ACC112 (cell line): ENCODE measurements at regions not wholly inside any gene's neighbourhood (a gene's known extent, or its start where the extent isn't known, plus 50 kb on each side); places are given as distances from the start of the nearest gene placed in this dataset.
"Not testable (repeated sequence)": the region's sequence is repeated elsewhere in the genome, so short reads cannot be mapped to it uniquely, and the experiment has no call there.

Experiments used
- H2AFZ ChIP-seq: fragments of 200-600 bp; sonication (generic); one replicate; pipeline ENCODE4 v1.6.0; 2017; ENCODE audit warnings: antibody characterized with exemption, low read length; ENCODE audit not compliant: unreplicated experiment
- H3K27ac ChIP-seq: fragments of 200-600 bp; sonication (generic); 2 replicates; pipeline ENCODE4 v1.5.1; 2014; ENCODE audit warnings: low read depth, mild to moderate bottlenecking, antibody characterized with exemption, low read length, moderate library complexity
- H3K27me3 ChIP-seq: fragments of 200-600 bp; sonication (generic); 2 replicates; pipeline ENCODE4 v1.6.1; 2014; ENCODE audit warnings: mild to moderate bottlenecking, antibody characterized with exemption, low read length, moderate library complexity, mixed read lengths; ENCODE audit not compliant: insufficient read depth
- H3K36me3 ChIP-seq: fragments of 200-600 bp; sonication (generic); 2 replicates; pipeline ENCODE4 v1.6.1; 2016; ENCODE audit warnings: mild to moderate bottlenecking, antibody characterized with exemption, low read length, moderate library complexity, mixed read lengths; ENCODE audit not compliant: insufficient read depth
- H3K4me1 ChIP-seq: fragments of 200-600 bp; sonication (generic); one replicate; pipeline ENCODE4 v1.6.1; 2016; ENCODE audit warnings: low read length, mixed read lengths; ENCODE audit not compliant: insufficient read depth, unreplicated experiment, control insufficient read depth
- H3K4me3 ChIP-seq: fragments of 200-600 bp; sonication (generic); 2 replicates; pipeline ENCODE4 v1.5.1; 2014; ENCODE audit warnings: mild to moderate bottlenecking, low read depth, low read length
- H3K79me2 ChIP-seq: fragments of 200-600 bp; sonication (generic); one replicate; pipeline ENCODE4 v1.6.0; 2016; ENCODE audit warnings: low read length; ENCODE audit not compliant: control insufficient read depth, unreplicated experiment, insufficient read depth

DNA sequence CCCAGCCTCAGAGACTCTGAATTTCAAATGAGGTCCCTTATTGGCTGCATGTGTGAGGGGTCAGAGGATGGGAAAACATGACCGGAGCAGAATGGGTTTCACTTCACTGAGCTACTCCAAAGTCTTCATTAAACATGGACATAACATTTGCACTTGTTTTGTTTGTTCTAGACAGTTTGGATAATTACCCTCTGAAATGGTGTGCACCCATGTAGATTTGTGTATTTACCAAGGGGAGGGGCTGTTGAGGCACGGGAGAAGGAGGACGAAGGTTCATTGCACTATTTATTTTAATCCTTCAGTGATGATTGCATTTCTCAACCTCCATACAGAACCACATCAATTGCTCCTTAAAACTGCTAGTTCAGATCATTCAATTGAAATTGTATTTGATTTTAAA lies 364.2 kb downstream of the TFAP2B start:
- Histone ChIP-seq H2AFZ (no peak overlapping the region), H3K79me2 (no peaks in the 10 kb centered on the region), H3K4me1 (no peaks in the 10 kb centered on the region), H3K4me3 (no peak overlapping the region), H3K36me3 (no peaks in the 10 kb centered on the region), H3K27ac (no peak overlapping the region), H3K27me3 (no peaks in the 10 kb centered on the region)

DNA sequence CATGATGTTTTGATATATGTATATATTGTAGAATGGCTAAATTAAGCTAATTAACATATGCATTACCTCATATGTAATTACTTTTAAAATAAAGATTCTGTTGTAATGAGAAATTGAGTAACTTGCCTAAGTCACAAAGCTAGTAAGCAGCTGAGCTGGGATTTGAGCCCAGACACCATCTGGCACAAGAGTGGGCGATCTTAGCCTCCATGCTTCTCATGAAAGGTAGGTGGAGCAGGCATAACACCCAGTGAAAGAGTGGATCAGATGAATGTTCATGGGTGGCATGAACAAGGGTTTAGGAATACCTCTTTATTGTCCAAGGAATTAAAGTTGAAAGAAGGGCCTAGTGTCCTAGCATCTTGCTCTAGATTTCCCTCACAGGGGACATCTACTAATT lies 365.4 kb downstream of the TFAP2B start:
- Histone ChIP-seq H2AFZ (no peak overlapping the region), H3K4me3 (no peak overlapping the region), H3K27ac (no peak overlapping the region), H3K36me3 (no peaks in the 10 kb centered on the region), H3K27me3 (no peaks in the 10 kb centered on the region), H3K79me2 (no peaks in the 10 kb centered on the region), H3K4me1 (no peaks in the 10 kb centered on the region)

DNA sequence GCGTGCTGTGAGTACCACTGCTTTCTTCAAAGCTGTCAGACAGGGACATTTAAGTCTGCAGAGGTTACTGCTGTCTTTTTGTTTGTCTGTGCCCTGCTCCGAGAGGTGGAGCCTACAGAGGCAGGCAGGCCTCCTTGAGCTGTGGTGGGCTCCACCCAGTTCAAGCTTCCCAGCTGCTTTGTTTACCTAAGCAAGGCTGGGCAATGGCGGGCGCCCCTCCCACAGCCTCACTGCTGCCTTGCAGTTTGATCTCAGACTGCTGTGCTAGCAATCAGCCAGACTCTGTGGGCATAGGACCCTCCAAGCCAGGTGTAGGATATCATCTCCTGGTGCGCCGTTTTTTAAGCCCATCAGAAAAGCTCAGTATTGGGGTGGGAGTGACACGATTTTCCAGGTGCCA lies 374.5 kb downstream of the TFAP2B start:
- H3K36me3 ChIP-seq, H3K4me1 ChIP-seq, H2AFZ ChIP-seq, H3K4me3 ChIP-seq, H3K27me3 ChIP-seq, H3K79me2 ChIP-seq, H3K27ac ChIP-seq: not testable (repeated sequence)

DNA sequence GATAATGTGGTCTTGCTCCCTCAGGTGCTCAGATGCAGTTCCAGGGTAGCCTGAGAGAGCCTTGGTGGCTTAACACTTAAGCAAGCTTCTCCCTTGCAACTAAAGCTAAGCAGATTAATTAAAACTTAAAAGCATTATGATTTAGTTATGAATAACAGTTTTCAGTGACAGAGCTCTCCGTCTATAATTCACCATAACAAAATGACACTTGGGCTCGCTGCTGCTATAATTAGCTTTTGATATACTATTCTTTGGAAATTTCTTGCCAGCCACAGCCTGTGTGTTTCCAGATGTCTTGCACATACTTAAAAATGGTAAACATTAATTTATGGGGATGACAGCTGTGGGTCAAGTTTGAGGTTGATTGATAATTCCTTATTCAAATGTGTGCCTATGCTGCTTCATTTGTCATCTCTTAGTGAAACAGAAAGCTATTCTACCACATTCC lies 380.5 kb downstream of the TFAP2B start:
- H3K4me1 ChIP-seq = no peaks in the 10 kb centered on the region
- H3K79me2 ChIP-seq = no peaks in the 10 kb centered on the region
- no peak overlapping the region for H3K4me3 ChIP-seq
- no peaks in the 10 kb centered on the region for H3K36me3 ChIP-seq
- H3K27ac ChIP-seq = no peak overlapping the region
- H3K27me3 ChIP-seq = no peaks in the 10 kb centered on the region
- H2AFZ ChIP-seq = no peak overlapping the region

DNA sequence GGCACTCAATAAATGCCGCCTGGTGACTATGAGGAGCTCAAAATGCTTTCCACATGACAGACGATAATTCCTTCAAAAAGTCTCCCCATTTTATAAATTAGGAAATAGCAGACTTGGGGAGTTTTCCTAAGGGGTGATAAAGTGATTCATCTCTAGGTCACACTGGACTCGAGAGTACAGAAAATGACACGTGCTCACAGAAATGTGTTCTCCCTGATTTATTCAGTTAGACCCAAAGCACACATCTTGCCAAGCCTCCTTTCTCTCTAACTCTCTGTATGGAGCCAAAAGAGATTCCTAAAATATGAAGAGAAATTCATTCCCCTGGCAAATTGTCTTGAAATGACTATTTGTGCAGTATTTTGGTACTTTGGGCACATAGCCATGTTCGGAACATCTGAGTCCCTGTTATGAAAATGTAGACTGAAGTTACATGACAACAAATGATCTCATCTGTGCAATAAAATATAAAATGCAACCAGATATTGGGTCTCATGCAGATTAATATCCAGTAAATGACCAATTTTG lies 381.1 kb downstream of the TFAP2B start:
- Histone ChIP-seq H3K4me1 (no peaks in the 10 kb centered on the region), H3K4me3 (no peak overlapping the region), H3K27ac (no peak overlapping the region), H2AFZ (no peak overlapping the region), H3K79me2 (no peaks in the 10 kb centered on the region), H3K27me3 (no peaks in the 10 kb centered on the region), H3K36me3 (no peaks in the 10 kb centered on the region)

DNA sequence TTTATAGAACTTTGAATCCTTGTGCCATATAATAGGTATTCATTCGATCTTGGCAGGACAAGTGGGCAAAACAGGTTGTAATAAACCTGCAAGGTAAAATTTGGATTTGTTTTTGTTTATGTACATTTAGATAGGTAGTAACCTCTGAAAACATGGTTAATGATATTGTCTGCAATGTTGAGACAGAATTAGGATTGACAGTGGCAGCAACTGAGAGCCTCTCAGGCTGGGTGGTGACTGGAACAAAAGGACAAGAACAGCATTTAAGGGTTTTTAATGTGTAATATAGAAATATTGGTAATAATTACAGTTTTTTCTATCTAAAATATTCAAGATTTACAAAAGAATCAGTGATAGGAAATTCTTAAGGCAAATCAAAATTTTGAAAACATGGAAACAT lies 382.0 kb downstream of the TFAP2B start:
- H3K4me3 ChIP-seq = no peak overlapping the region
- no peak overlapping the region for H2AFZ ChIP-seq
- H3K36me3 ChIP-seq = no peaks in the 10 kb centered on the region
- H3K79me2 ChIP-seq = no peaks in the 10 kb centered on the region
- H3K27ac ChIP-seq = no peak overlapping the region
- H3K27me3 ChIP-seq = no peaks in the 10 kb centered on the region
- no peaks in the 10 kb centered on the region for H3K4me1 ChIP-seq

DNA sequence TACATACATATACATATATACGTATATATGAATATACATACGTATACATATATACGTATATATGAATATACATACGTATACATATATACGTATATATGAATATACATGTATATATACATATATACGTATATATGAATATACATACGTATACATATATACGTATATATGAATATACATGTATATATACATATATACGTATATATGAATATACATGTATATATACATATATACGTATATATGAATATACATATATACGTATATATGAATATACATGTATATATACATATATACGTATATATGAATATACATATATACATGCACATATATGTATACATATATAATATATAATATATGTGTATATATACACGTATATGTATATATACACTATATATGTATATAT lies 384.0 kb downstream of the TFAP2B start:
- H2AFZ ChIP-seq, H3K4me1 ChIP-seq: not testable (repeated sequence)

DNA sequence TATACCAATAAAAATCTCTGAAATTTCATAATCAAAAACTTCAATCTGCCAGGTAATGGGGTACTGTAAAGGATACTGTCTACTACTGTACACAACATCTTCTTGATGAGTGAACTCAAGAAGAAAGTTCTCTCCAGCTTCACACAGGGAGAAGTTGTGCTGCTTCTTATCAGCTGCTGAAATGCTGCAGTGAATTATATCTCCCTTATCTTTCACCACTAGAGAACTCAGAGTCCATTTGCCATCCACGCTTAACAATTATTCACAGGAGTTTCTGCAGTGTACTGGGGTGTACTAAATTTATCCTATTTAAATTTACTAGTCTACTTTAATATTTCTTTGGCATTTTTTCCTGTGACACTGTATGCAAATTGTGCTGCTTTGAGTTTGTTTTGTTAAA lies 384.8 kb downstream of the TFAP2B start:
- H2AFZ ChIP-seq = no peak overlapping the region
- H3K4me1 ChIP-seq = no peaks in the 10 kb centered on the region
- H3K27me3 ChIP-seq = no peaks in the 10 kb centered on the region
- no peak overlapping the region for H3K4me3 ChIP-seq
- H3K36me3 ChIP-seq = no peaks in the 10 kb centered on the region
- no peaks in the 10 kb centered on the region for H3K79me2 ChIP-seq
- H3K27ac ChIP-seq = no peak overlapping the region

More for the DNA sequence above, 384.0 kb downstream of the TFAP2B start:
- not testable (repeated sequence) for H3K27me3 ChIP-seq, H3K79me2 ChIP-seq, H3K4me3 ChIP-seq, H3K27ac ChIP-seq, H3K36me3 ChIP-seq

DNA sequence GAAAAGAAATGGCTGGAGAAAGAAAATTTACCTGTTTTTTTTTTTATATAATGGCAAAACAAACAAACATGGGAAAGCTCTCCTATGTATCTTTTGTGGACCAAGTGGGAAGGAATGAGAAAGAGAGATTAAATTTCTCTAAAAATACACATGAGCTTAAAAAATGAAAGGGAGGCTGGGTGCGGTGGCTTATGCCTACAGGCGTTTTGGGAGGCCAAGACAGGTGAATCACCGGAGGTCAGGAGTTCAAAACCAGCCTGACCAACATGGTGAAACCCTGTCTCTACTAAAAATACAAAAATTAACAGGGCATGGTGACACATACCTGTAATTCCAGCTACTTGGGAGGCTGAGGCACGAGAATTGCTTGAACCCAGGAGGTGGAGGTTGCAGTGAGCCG lies 388.0 kb downstream of the TFAP2B start:
- not testable (repeated sequence) for H3K27ac ChIP-seq, H3K79me2 ChIP-seq, H3K4me1 ChIP-seq, H3K27me3 ChIP-seq, H3K4me3 ChIP-seq, H3K36me3 ChIP-seq, H2AFZ ChIP-seq

DNA sequence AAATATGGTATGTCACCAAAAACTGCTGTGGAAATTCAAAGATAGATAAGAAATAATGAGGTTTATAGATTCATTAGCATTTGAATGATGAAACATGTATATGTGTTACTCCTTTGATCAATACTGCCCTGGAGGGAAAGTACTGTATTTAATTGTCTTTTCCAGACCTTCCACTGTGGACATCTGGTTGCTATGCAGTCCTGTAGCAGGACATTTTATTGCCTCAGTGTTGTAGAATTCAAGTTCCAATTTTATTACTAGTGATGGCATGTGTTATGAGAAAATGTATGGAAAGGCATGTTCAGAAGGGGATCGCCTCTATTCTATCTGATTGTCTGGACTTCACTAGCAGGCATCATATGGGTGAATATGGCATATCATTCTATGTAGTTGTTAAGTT lies 391.0 kb downstream of the TFAP2B start:
- H3K27ac ChIP-seq = no peak overlapping the region

DNA sequence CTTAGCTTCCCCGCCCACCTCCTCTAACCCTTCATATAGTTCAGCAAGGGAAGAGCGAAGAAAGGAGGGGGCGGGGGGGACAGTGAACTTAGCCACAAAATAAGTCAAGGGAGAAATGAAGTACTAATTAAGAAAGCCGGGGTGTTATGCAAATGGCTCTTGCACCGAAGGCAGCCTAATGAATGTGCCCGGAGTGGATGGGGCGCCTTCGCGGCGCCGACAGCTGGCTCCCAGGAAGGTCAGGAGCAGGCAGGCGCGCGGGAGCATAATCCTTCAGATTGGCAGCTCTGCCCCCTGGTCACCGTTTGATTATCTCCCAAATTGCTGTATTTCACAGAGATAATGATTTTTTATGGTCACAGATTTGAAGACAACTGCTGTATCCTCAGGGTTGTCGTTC lies 395.1 kb downstream of the TFAP2B start:
- no peak overlapping the region for H3K4me3 ChIP-seq
- H3K36me3 ChIP-seq = no peaks in the 10 kb centered on the region

More for the DNA sequence above, 391.0 kb downstream of the TFAP2B start:
- no peak overlapping the region for H2AFZ ChIP-seq
- no peaks in the 10 kb centered on the region for H3K27me3 ChIP-seq
- H3K36me3 ChIP-seq = no peaks in the 10 kb centered on the region
- no peaks in the 10 kb centered on the region for H3K79me2 ChIP-seq
- no peak overlapping the region for H3K4me3 ChIP-seq
- H3K4me1 ChIP-seq = no peaks in the 10 kb centered on the region

More for the DNA sequence above, 395.1 kb downstream of the TFAP2B start:
- no peak overlapping the region for H2AFZ ChIP-seq
- H3K4me1 ChIP-seq = no peaks in the 10 kb centered on the region
- H3K27me3 ChIP-seq = no peaks in the 10 kb centered on the region
- H3K79me2 ChIP-seq = no peaks in the 10 kb centered on the region
- no peak overlapping the region for H3K27ac ChIP-seq
